ENCODE measurements at regions not wholly inside any gene's neighbourhood (a gene's known extent, or its start where the extent isn't known, plus 50 kb on each side); places are given as distances from the start of the nearest gene placed in this dataset.
"Not testable (repeated sequence)": the region's sequence is repeated elsewhere in the genome, so short reads cannot be mapped to it uniquely, and the experiment has no call there.

DNA sequence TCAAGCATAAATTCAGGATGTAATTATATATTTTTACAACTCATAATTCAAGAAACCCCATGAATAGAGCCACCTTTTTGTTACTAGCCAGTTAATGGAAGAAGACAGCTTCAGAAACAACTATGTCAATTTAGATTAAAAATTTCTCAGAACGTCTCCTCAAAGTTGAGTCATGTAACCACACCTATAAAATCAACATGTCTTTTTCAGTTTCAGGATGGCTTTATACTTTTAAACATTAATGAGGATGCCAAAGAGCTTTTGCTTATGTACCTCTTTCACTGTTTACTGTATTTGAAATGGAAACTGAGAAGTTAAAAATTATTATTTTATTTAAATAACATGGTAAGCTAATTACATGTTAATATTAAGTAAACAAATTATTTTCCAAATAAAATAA is 280.1 kb downstream of the PTH2R start:
- Histone ChIP-seq H3K36me3 (ENCODE audit: insufficient read depth, low read length, poor library complexity, severe bottlenecking) (no peaks in the 10 kb centered on the region), H3K27me3 (replicated peaks; ENCODE audit: insufficient read depth, low read depth, low read length, poor library complexity) (no peaks in the 10 kb centered on the region), H3K4me3 (ENCODE audit: low read depth, low read length, poor library complexity, severe bottlenecking) (no peak overlapping the region), H3K4me1 (ENCODE audit: insufficient read depth, low read length, poor library complexity, severe bottlenecking) (no peaks in the 10 kb centered on the region), H3K27ac (ENCODE audit: low read depth, low read length, poor library complexity, severe bottlenecking) (no peak overlapping the region), H3K9me3 (ENCODE audit: low read depth, low read length, poor library complexity, severe bottlenecking) (no peaks in the 10 kb centered on the region)
- DNase-seq (ENCODE audit: low spot score) = no peak
- intact Hi-C loops (cut with micrococcal nuclease; ENCODE audit: unreplicated experiment) = no loop called here
- no TSS peak for BruUV-seq (replicated peaks)
- CTCF ChIA-PET = no interaction called here
- POLR2A ChIA-PET (ENCODE audit: low non-redundant PET) = interaction anchor here (0.7 kb wide), 1 partner anchor 110 kb away, joined by 9 read pairs; no protein-coding TSS in a partner anchor
- TF ChIP-seq, protein P1, sequence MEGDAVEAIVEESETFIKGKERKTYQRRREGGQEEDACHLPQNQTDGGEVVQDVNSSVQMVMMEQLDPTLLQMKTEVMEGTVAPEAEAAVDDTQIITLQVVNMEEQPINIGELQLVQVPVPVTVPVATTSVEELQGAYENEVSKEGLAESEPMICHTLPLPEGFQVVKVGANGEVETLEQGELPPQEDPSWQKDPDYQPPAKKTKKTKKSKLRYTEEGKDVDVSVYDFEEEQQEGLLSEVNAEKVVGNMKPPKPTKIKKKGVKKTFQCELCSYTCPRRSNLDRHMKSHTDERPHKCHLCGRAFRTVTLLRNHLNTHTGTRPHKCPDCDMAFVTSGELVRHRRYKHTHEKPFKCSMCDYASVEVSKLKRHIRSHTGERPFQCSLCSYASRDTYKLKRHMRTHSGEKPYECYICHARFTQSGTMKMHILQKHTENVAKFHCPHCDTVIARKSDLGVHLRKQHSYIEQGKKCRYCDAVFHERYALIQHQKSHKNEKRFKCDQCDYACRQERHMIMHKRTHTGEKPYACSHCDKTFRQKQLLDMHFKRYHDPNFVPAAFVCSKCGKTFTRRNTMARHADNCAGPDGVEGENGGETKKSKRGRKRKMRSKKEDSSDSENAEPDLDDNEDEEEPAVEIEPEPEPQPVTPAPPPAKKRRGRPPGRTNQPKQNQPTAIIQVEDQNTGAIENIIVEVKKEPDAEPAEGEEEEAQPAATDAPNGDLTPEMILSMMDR (conservative IDR thresholded peaks at IDR 0.05; ENCODE audit: low read depth, low read length) = no peak
- TF ChIP-seq EZH2 (IDR thresholded peaks at IDR 0.05; ENCODE audit: borderline replicate concordance, low read depth, low read length, poor library complexity, severe bottlenecking) = no peak

- intact Hi-C loops (cut with micrococcal nuclease; ENCODE audit: unreplicated experiment); H3K36me3 ChIP-seq (ENCODE audit: insufficient read depth, low read length, poor library complexity, severe bottlenecking); BruUV-seq (replicated peaks); H3K27me3 ChIP-seq (replicated peaks; ENCODE audit: insufficient read depth, low read depth, low read length, poor library complexity); H3K4me1 ChIP-seq (ENCODE audit: insufficient read depth, low read length, poor library complexity, severe bottlenecking); H3K9me3 ChIP-seq (ENCODE audit: low read depth, low read length, poor library complexity, severe bottlenecking); CTCF ChIA-PET; H3K27ac ChIP-seq (ENCODE audit: low read depth, low read length, poor library complexity, severe bottlenecking); H3K4me3 ChIP-seq (ENCODE audit: low read depth, low read length, poor library complexity, severe bottlenecking); DNase-seq (ENCODE audit: low spot score); POLR2A ChIA-PET (ENCODE audit: low non-redundant PET): not testable (repeated sequence)
These were observed 281.1 kb downstream of the PTH2R start for GRCh38 chr2:208687720-208688119.

DNA sequence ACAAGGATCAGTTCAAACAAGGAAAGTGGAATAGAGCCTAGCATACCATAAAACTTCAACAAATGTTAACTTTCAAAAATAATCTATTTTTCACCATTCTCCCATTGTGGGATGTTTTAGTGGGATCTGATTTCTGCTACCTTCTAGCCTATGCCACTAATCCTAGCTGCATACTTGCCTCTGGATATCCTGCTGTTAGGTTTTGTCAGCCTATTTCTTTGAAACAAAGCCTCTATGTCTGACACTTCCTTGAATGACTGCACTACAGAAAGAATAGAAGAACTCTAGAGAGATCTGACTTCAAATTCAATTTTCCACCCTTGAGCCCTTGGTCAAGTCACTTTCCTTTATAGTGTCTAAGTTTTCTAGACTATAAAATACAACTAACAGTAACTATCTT is 291.5 kb downstream of the PTH2R start:
- TF ChIP-seq, protein P1 (conservative IDR thresholded peaks at IDR 0.05; ENCODE audit: low read depth, low read length) = no peak
- no peak for TF ChIP-seq EZH2 (IDR thresholded peaks at IDR 0.05; ENCODE audit: borderline replicate concordance, low read depth, low read length, poor library complexity, severe bottlenecking)

GRCh38 chr2:208708486-208708885 is 301.9 kb downstream of the PTH2R start:
- H3K27me3 ChIP-seq (replicated peaks; ENCODE audit: insufficient read depth, low read depth, low read length, poor library complexity) = peaks cover 13% of the 10 kb centered on the region
- no peak for DNase-seq (ENCODE audit: low spot score)
- no peak overlapping the region for H3K4me3 ChIP-seq (ENCODE audit: low read depth, low read length, poor library complexity, severe bottlenecking)
- ChIA-PET POLR2A (ENCODE audit: low non-redundant PET) (no interaction called here), CTCF (no interaction called here)
- H3K27ac ChIP-seq (ENCODE audit: low read depth, low read length, poor library complexity, severe bottlenecking) = no peak overlapping the region
- no peaks in the 10 kb centered on the region for H3K4me1 ChIP-seq (ENCODE audit: insufficient read depth, low read length, poor library complexity, severe bottlenecking)
- intact Hi-C loops (cut with micrococcal nuclease; ENCODE audit: unreplicated experiment) = no loop called here
- no peaks in the 10 kb centered on the region for H3K36me3 ChIP-seq (ENCODE audit: insufficient read depth, low read length, poor library complexity, severe bottlenecking)
- no peaks in the 10 kb centered on the region for H3K9me3 ChIP-seq (ENCODE audit: low read depth, low read length, poor library complexity, severe bottlenecking)
- TF ChIP-seq, protein P1 (conservative IDR thresholded peaks at IDR 0.05; ENCODE audit: low read depth, low read length) = no peak
- no peak for TF ChIP-seq EZH2 (IDR thresholded peaks at IDR 0.05; ENCODE audit: borderline replicate concordance, low read depth, low read length, poor library complexity, severe bottlenecking)
- BruUV-seq (replicated peaks) = no TSS peak

More for the DNA sequence above, 291.5 kb downstream of the PTH2R start:
- no peaks in the 10 kb centered on the region for H3K4me1 ChIP-seq (ENCODE audit: insufficient read depth, low read length, poor library complexity, severe bottlenecking)
- H3K36me3 ChIP-seq (ENCODE audit: insufficient read depth, low read length, poor library complexity, severe bottlenecking) = no peaks in the 10 kb centered on the region
- no peak overlapping the region for H3K4me3 ChIP-seq (ENCODE audit: low read depth, low read length, poor library complexity, severe bottlenecking)
- no peak for DNase-seq (ENCODE audit: low spot score)
- CTCF ChIA-PET = no interaction called here
- no peak overlapping the region for H3K27ac ChIP-seq (ENCODE audit: low read depth, low read length, poor library complexity, severe bottlenecking)
- BruUV-seq (replicated peaks) = no TSS peak
- peaks cover 6% of the 10 kb centered on the region for H3K27me3 ChIP-seq (replicated peaks; ENCODE audit: insufficient read depth, low read depth, low read length, poor library complexity)
- intact Hi-C loops (cut with micrococcal nuclease; ENCODE audit: unreplicated experiment) = no loop called here
- POLR2A ChIA-PET (ENCODE audit: low non-redundant PET) = no interaction called here
- H3K9me3 ChIP-seq (ENCODE audit: low read depth, low read length, poor library complexity, severe bottlenecking) = no peaks in the 10 kb centered on the region

Measured in A673 (cell line).